ENCODE measurements at regions not wholly inside any gene's neighbourhood (a gene's known extent, or its start where the extent isn't known, plus 50 kb on each side); places are given as distances from the start of the nearest gene placed in this dataset.

DNA sequence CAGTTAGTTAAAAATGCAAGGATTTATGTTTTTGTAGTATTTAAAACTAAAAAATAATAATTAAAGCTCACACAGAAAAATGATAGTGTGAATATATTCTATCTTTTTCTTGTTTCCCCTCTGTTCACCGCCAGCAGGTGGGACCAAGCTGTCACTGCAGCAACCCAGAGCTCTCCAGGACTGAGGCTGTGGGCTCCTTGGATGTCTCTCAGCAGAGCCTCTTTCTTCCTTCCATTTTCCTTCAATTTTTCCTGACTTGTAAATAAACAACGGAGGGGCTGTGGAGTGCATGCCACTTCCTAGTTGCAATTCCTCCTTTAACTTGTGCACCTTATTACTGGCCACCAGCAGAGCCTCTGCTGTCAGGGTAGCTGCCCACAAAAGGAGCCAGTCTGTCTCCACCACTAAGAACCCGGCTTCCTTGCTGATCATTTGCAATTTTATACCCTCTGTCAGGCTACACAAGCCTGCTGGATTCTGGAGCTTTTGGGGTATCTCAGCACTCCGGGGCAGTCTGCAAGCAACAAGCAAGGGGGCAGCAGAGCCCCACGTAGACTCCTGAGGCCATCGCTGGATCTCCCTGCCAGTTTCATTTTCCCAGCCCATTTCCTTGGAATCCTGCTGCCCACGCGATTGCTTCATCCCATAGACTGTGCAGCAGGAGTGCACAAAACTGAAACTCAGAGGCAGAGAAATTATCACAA is 1467.4 kb downstream of the C4orf33 start:
- Mint-ChIP-seq H3K4me3 (ENCODE audit: unreplicated experiment) (no peak overlapping the region), H3K27me3 (ENCODE audit: unreplicated experiment) (no peaks in the 10 kb centered on the region), H3K27ac (ENCODE audit: unreplicated experiment) (no peak overlapping the region), H3K36me3 (ENCODE audit: unreplicated experiment) (no peaks in the 10 kb centered on the region), H3K4me1 (ENCODE audit: low read depth, unreplicated experiment) (peaks cover 9% of the 10 kb centered on the region), H3K9me3 (ENCODE audit: unreplicated experiment) (no peaks in the 10 kb centered on the region)
- peak; percentile 71 for DNase-seq
- TF ChIP-seq, protein P1, sequence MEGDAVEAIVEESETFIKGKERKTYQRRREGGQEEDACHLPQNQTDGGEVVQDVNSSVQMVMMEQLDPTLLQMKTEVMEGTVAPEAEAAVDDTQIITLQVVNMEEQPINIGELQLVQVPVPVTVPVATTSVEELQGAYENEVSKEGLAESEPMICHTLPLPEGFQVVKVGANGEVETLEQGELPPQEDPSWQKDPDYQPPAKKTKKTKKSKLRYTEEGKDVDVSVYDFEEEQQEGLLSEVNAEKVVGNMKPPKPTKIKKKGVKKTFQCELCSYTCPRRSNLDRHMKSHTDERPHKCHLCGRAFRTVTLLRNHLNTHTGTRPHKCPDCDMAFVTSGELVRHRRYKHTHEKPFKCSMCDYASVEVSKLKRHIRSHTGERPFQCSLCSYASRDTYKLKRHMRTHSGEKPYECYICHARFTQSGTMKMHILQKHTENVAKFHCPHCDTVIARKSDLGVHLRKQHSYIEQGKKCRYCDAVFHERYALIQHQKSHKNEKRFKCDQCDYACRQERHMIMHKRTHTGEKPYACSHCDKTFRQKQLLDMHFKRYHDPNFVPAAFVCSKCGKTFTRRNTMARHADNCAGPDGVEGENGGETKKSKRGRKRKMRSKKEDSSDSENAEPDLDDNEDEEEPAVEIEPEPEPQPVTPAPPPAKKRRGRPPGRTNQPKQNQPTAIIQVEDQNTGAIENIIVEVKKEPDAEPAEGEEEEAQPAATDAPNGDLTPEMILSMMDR (IDR thresholded peaks at IDR 0.05; ENCODE audit: partially characterized antibody, unreplicated experiment) = peak; percentile 30

DNA sequence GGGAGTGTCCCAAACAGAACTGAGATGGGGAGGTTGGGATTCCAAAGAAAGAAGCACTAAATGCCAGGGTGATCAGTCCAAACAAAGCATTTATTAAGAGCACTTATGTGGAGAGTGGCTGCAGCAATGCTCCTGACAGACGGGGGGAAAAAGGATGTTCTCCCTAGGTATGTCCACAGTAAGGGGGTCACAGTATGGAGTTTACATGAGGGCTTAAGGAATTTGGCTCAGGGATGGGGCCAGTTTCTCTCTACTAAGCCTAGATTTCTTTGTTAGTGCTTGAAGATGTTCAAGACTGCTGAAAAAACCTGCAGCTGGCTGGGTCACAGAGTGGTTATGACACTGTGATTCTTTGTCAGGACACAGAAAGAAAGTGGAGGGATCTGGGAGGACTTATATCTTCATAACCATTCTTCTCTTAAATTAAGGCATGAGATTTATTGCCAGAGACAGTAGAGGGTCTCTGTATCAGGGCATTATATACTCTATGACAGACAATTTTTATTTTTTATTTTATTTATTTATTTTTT is 1468.0 kb downstream of the C4orf33 start:
- TF ChIP-seq, protein P1 (IDR thresholded peaks at IDR 0.05; ENCODE audit: partially characterized antibody, unreplicated experiment) = no peak
- Mint-ChIP-seq H3K27me3 (ENCODE audit: unreplicated experiment) (no peaks in the 10 kb centered on the region), H3K36me3 (ENCODE audit: unreplicated experiment) (no peaks in the 10 kb centered on the region), H3K4me1 (ENCODE audit: low read depth, unreplicated experiment) (peaks cover 9% of the 10 kb centered on the region), H3K4me3 (ENCODE audit: unreplicated experiment) (no peak overlapping the region), H3K9me3 (ENCODE audit: unreplicated experiment) (no peaks in the 10 kb centered on the region), H3K27ac (ENCODE audit: unreplicated experiment) (no peak overlapping the region)
- DNase-seq = no peak

DNA sequence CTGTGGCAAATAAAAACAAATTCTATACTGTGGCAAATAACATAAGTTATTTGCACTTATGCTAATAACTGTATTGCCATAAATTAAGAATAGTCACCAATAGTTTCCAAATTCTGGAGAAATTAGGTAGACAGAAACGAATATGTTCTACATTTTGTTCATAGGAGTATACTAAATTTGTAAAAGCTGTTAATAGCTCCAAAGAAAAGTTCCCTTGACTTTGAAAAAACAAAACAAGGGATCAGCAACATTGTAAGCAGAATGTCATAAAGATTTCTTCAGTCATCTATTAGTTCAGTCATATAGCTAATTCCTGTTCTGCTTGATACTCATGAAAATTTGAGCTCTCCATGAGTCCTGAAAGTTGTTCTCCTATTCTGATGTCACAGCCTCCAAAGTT is 1472.8 kb downstream of the C4orf33 start:
- Mint-ChIP-seq H3K36me3 (ENCODE audit: unreplicated experiment) (no peaks in the 10 kb centered on the region), H3K9me3 (ENCODE audit: unreplicated experiment) (no peaks in the 10 kb centered on the region), H3K4me3 (ENCODE audit: unreplicated experiment) (no peak overlapping the region), H3K27me3 (ENCODE audit: unreplicated experiment) (no peaks in the 10 kb centered on the region), H3K27ac (ENCODE audit: unreplicated experiment) (no peak overlapping the region), H3K4me1 (ENCODE audit: low read depth, unreplicated experiment) (no peaks in the 10 kb centered on the region)
- TF ChIP-seq, protein P1 (IDR thresholded peaks at IDR 0.05; ENCODE audit: partially characterized antibody, unreplicated experiment) = no peak
- DNase-seq = no peak

DNA sequence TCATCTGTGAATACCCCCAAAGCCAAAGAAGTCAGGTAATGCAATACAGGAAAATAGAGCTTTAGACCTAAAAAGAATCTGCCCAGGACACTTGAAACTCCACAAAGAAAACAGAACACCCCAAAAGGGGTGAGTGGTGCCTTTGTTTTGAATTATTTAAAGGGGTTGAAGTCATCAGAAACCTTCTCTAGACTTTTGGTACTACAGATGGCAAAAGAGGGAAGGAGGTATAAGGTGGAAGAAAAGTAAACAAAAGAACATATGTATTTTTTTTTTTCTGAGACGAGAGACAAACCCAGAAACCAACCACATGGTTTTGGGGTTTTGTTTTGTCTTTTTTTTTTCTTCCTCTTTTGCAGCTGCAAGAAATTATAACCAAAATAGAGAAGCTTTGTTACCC is 1477.8 kb downstream of the C4orf33 start:
- H3K27me3 Mint-ChIP-seq (ENCODE audit: unreplicated experiment) = no peaks in the 10 kb centered on the region
- H3K27ac Mint-ChIP-seq (ENCODE audit: unreplicated experiment) = no peak overlapping the region
- no peaks in the 10 kb centered on the region for H3K9me3 Mint-ChIP-seq (ENCODE audit: unreplicated experiment)
- no peak overlapping the region for H3K4me3 Mint-ChIP-seq (ENCODE audit: unreplicated experiment)
- peaks cover 7% of the 10 kb centered on the region for H3K4me1 Mint-ChIP-seq (ENCODE audit: low read depth, unreplicated experiment)
- no peaks in the 10 kb centered on the region for H3K36me3 Mint-ChIP-seq (ENCODE audit: unreplicated experiment)
- no peak for DNase-seq
- TF ChIP-seq, protein P1 (IDR thresholded peaks at IDR 0.05; ENCODE audit: partially characterized antibody, unreplicated experiment) = no peak

DNA sequence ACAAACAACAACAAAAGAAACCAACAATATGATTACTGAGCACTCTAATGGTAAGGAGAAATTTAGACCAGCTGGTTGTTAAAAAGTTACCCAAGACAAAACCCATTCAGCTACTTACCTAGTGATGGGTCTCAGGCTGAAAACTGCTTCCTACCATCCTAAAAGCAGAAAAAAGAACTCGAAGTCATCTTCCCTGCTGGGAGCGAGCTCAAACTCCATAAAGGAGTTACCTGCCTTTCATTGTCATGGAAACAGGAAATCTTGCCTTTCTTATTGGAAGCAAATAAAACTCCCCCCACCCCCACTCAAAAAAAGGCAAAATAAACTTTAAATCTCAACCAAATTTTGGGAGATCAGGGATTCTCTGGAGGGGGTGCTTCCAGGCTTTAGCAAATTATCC is 1478.3 kb downstream of the C4orf33 start:
- H3K4me3 Mint-ChIP-seq (ENCODE audit: unreplicated experiment) = no peak overlapping the region

More for the DNA sequence above, 1478.3 kb downstream of the C4orf33 start:
- Mint-ChIP-seq H3K36me3 (ENCODE audit: unreplicated experiment) (no peaks in the 10 kb centered on the region), H3K4me1 (ENCODE audit: low read depth, unreplicated experiment) (peaks cover 11% of the 10 kb centered on the region), H3K27ac (ENCODE audit: unreplicated experiment) (no peak overlapping the region), H3K9me3 (ENCODE audit: unreplicated experiment) (no peaks in the 10 kb centered on the region), H3K27me3 (ENCODE audit: unreplicated experiment) (no peaks in the 10 kb centered on the region)
- TF ChIP-seq, protein P1 (IDR thresholded peaks at IDR 0.05; ENCODE audit: partially characterized antibody, unreplicated experiment) = no peak
- DNase-seq = no peak

Measured in glutamatergic neuron (in vitro differentiated cells).